ENCODE measurements at regions not wholly inside any gene's neighbourhood (a gene's known extent, or its start where the extent isn't known, plus 50 kb on each side); places are given as distances from the start of the nearest gene placed in this dataset.

DNA sequence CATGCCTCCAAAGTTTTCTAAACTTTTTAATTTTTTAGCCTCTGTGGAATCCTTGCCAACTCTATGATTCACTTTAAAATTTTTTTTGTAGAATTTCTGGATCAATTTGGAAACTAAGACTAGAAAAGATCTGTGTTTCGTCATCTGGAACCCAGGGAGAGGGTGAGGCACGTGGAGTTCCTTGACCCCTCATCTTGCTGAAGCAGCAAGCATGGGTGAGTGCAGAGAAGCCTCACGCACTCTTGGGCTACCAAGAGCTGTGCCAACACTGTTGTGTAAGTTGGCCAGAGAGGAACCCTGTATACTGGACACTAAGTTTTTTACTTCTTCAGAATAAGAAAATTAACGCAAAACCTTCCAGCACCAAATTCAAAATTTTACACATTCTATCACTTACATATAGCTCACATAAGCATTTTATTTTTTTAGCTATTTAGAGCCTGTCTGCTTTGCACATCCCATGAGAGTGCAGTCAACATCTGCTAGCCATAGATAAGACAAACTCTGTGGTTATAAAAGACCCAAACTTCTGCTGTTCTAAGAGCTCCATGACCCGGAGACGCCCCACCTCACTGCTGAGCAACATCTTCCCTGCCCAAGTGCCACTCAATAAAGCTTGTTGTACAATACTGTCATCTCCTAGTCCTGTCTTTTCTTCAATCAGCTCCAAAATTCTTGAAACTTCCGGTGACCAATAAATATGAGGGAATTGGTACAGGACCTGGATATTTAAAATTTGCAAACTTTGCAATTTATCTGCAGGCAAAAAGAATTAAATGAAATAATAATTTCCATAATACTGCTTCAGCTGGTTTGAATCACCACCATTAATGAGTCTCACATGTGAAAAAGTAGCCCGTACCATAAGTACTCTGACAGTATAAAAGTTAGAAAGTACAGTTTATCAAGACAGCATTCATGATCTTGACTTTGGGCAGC, 69.7 kb upstream of the ADCY2 start:
- Histone ChIP-seq H3K4me3 (ENCODE audit: low read depth, low read length) (no peak overlapping the region), H3K27ac (ENCODE audit: low read depth, low read length) (no peak overlapping the region), H3K27me3 (ENCODE audit: control insufficient read depth, insufficient read depth, low read length) (no peaks in the 10 kb centered on the region), H3K9me3 (ENCODE audit: control insufficient read depth, insufficient read depth, low read length) (peaks cover 21% of the 10 kb centered on the region)
- CTCF ChIA-PET = no interaction called here
- POLR2A ChIA-PET = no interaction called here
- TF ChIP-seq, protein P1, sequence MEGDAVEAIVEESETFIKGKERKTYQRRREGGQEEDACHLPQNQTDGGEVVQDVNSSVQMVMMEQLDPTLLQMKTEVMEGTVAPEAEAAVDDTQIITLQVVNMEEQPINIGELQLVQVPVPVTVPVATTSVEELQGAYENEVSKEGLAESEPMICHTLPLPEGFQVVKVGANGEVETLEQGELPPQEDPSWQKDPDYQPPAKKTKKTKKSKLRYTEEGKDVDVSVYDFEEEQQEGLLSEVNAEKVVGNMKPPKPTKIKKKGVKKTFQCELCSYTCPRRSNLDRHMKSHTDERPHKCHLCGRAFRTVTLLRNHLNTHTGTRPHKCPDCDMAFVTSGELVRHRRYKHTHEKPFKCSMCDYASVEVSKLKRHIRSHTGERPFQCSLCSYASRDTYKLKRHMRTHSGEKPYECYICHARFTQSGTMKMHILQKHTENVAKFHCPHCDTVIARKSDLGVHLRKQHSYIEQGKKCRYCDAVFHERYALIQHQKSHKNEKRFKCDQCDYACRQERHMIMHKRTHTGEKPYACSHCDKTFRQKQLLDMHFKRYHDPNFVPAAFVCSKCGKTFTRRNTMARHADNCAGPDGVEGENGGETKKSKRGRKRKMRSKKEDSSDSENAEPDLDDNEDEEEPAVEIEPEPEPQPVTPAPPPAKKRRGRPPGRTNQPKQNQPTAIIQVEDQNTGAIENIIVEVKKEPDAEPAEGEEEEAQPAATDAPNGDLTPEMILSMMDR (IDR thresholded peaks at IDR 0.05; ENCODE audit: low read depth, low read length) = no peak
- no peak for DNase-seq (ENCODE audit: low read depth, low spot score)

DNA sequence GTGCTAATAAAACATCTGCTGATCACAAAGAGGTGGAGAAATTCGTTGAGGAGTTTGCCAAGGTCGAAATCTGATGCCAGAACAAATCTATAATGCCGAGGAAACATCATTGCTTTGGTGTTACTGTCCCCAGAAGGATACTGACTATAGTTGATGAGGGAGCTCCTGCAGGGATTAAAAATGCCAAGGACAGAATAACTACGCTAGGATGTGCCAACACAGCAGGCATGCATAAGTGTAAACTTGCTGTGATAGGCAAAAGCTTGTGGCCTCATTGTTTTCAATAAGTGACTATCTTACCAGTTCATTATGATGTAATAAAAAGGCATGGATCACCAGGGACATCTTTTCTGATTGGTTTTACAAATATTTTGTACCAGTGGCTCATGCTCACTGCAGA, 66.8 kb upstream of the ADCY2 start:
- CTCF ChIA-PET = no interaction called here

DNA sequence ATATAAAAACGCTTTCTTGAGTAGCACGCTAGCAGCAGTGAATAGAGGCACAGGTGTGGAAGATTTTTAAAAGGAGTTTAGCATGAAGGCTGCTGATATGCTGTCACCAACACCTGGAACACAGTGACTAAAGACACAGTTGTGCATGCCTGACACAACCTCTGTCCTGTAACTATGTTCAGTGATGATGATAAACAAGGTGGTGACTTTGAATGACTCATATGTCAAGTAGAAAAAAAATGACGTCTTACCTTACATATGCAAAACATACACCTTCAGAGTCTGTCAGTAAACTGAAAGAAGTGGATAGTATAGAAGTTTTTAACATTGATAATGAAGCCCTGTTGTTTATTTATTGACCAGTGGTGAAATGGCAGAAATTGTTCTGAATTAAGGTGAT, 66.2 kb upstream of the ADCY2 start:
- POLR2A ChIA-PET = no interaction called here
- CTCF ChIA-PET = no interaction called here
- H3K27ac ChIP-seq (ENCODE audit: low read depth, low read length) = no peak overlapping the region
- no peaks in the 10 kb centered on the region for H3K27me3 ChIP-seq (ENCODE audit: control insufficient read depth, insufficient read depth, low read length)
- no peak overlapping the region for H3K4me3 ChIP-seq (ENCODE audit: low read depth, low read length)
- no peak for DNase-seq (ENCODE audit: low read depth, low spot score)
- peaks cover 25% of the 10 kb centered on the region for H3K9me3 ChIP-seq (ENCODE audit: control insufficient read depth, insufficient read depth, low read length)
- TF ChIP-seq, protein P1 (IDR thresholded peaks at IDR 0.05; ENCODE audit: low read depth, low read length) = no peak

More for the DNA sequence above, 66.8 kb upstream of the ADCY2 start:
- H3K27ac ChIP-seq (ENCODE audit: low read depth, low read length) = no peak overlapping the region
- DNase-seq (ENCODE audit: low read depth, low spot score) = no peak
- peaks cover 25% of the 10 kb centered on the region for H3K9me3 ChIP-seq (ENCODE audit: control insufficient read depth, insufficient read depth, low read length)
- TF ChIP-seq, protein P1 (IDR thresholded peaks at IDR 0.05; ENCODE audit: low read depth, low read length) = no peak
- H3K27me3 ChIP-seq (ENCODE audit: control insufficient read depth, insufficient read depth, low read length) = no peaks in the 10 kb centered on the region
- no peak overlapping the region for H3K4me3 ChIP-seq (ENCODE audit: low read depth, low read length)
- POLR2A ChIA-PET = no interaction called here

DNA sequence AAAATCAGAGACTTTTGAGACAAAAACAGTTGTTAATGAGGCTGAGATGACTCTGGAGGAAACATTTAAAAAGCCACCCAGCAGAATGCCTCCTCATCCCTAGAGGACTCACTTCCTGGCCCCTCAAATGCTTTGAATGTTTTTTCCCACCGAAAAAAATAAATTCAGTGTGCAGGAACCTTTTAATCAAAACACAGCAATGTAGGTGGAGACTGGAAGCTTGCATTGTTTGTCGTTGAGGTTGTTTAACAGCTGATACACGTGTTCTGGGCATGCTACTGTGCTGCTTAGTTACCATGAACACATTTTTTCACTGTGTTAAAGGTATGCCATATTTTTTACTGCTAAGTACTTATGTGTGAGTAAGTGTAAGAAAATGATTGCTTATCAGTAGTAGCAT, 65.7 kb upstream of the ADCY2 start:
- Histone ChIP-seq H3K27me3 (ENCODE audit: control insufficient read depth, insufficient read depth, low read length) (no peaks in the 10 kb centered on the region), H3K27ac (ENCODE audit: low read depth, low read length) (no peak overlapping the region), H3K9me3 (ENCODE audit: control insufficient read depth, insufficient read depth, low read length) (peaks cover 25% of the 10 kb centered on the region), H3K4me3 (ENCODE audit: low read depth, low read length) (no peak overlapping the region)
- DNase-seq (ENCODE audit: low read depth, low spot score) = no peak
- ChIA-PET CTCF (no interaction called here), POLR2A (no interaction called here)
- TF ChIP-seq, protein P1 (IDR thresholded peaks at IDR 0.05; ENCODE audit: low read depth, low read length) = no peak

DNA sequence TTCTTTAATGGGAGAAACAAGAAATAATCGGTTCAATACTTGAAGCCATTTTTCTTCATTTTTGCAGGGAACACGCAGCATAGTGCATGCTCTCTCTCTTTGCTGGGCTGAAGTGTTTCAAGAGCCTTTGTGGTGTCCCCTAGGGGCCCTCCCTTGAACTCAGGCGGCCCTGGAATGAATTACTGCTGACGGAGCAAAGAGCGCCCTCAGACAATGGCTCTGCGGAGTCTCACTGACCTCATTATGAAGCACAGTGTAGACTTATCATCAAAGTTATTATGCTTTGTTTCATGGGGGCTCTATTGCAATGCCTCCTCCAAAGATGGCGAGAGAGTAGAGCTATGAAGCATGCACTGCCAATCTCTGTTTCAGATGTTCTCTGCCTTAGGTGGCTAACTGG, 64.8 kb upstream of the ADCY2 start:
- TF ChIP-seq, protein P1 (IDR thresholded peaks at IDR 0.05; ENCODE audit: low read depth, low read length) = no peak
- no peak overlapping the region for H3K4me3 ChIP-seq (ENCODE audit: low read depth, low read length)
- POLR2A ChIA-PET = no interaction called here
- no peaks in the 10 kb centered on the region for H3K27me3 ChIP-seq (ENCODE audit: control insufficient read depth, insufficient read depth, low read length)
- no peak overlapping the region for H3K27ac ChIP-seq (ENCODE audit: low read depth, low read length)
- no peak for DNase-seq (ENCODE audit: low read depth, low spot score)
- CTCF ChIA-PET = no interaction called here
- H3K9me3 ChIP-seq (ENCODE audit: control insufficient read depth, insufficient read depth, low read length) = peaks cover 23% of the 10 kb centered on the region

All from AG04450 (cell line).